ENCODE measurements at regions not wholly inside any gene's neighbourhood (a gene's known extent, or its start where the extent isn't known, plus 50 kb on each side); places are given as distances from the start of the nearest gene placed in this dataset.

DNA sequence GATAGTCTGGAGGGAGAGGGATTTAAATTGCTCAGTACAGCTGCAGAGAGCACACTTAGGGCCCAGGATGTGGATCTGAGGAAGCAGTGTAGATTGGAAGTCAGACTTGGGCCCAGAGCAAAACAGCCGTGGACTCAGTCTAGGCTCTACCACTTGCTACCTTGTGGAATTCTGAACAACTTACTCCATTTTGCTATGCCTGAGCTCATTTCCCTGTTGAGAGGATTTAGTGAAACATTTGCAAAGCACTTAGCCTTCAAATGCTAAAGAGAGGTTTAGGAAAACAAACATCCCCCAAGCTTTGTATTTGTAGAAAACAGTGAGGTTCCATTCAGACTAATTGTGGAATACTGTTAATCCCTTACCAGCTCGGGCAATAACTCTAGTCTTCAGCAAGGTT lies 453.4 kb upstream of the ZNF507 start:
- TF ChIP-seq POLR2A (IDR thresholded peaks at IDR 0.05; ENCODE audit: low read depth, low read length), result no peak
- TF ChIP-seq TAF1 (IDR thresholded peaks at IDR 0.05; ENCODE audit: low read depth, low read length), result no peak
